H1 (cell line): ENCODE measurements at regions not wholly inside any gene's neighbourhood (a gene's known extent, or its start where the extent isn't known, plus 50 kb on each side); places are given as distances from the start of the nearest gene placed in this dataset.

ENCODE experiments used
- CTCF ChIA-PET: fragments of 300-600 bp; sonication (Branson Sonifier 250); formaldehyde crosslinking; loops from one replicate; lab custom pipeline; 2021; ENCODE audit not compliant: partially characterized antibody; lab: Charles Lee
- POLR2A ChIA-PET: fragments of 300-600 bp; sonication (Branson Sonifier 250); formaldehyde crosslinking; loops from one replicate; lab custom pipeline; 2021; ENCODE audit warnings: inconsistent platforms; ENCODE audit not compliant: partially characterized antibody; lab: Charles Lee
- DNase-seq, 2 experiments: peaks; one replicate each; pipeline versions ENCODE4 v3.0.0 to v3.0.0-alpha.2; 2010 to 2022; ENCODE audit warnings: low spot score in 2 of 2, low read depth in 1 of 2, mixed read lengths in 1 of 2
- FAIRE-seq: peaks from 2 replicates; lab custom pipeline; 2011; peaks lifted over from hg19 to GRCh38; lab: Jason Lieb, UNC
- H2AFZ ChIP-seq: 2 replicates; pipeline ENCODE4 v1.8.1; 2012; ENCODE audit warnings: low read length, inconsistent platforms
- H2AK5ac ChIP-seq: 2 replicates; pipeline ENCODE4 v1.6.1; 2013; ENCODE audit warnings: low read depth, low read length
- H2BK120ac ChIP-seq: replicated peaks from 2 replicates; pipeline ENCODE3; 2013; ENCODE audit warnings: low read depth, low read length, inconsistent platforms
- H2BK12ac ChIP-seq: 2 replicates; pipeline ENCODE4 v1.6.1; 2013; ENCODE audit warnings: low read depth, low read length
- H2BK15ac ChIP-seq: 2 replicates; pipeline ENCODE4 v1.6.1; 2013; ENCODE audit warnings: low read length
- H2BK20ac ChIP-seq: 2 replicates; pipeline ENCODE4 v1.6.1; 2013; ENCODE audit warnings: low read length
- H2BK5ac ChIP-seq: 2 replicates; pipeline ENCODE4 v1.6.1; 2013; ENCODE audit warnings: low read depth, low read length
- H3K14ac ChIP-seq: 2 replicates; pipeline ENCODE4 v1.6.1; 2013; ENCODE audit warnings: inconsistent platforms; ENCODE audit not compliant: insufficient read length
- H3K18ac ChIP-seq: 2 replicates; pipeline ENCODE4 v1.6.1; 2013; ENCODE audit warnings: low read length; ENCODE audit errors: extremely low read depth
- H3K23ac ChIP-seq: 2 replicates; pipeline ENCODE4 v1.6.1; 2013; ENCODE audit warnings: inconsistent platforms; ENCODE audit not compliant: insufficient read length
- H3K23me2 ChIP-seq: 2 replicates; pipeline ENCODE4 v1.6.1; 2013; ENCODE audit warnings: low read depth, low read length
- H3K27ac ChIP-seq: 2 replicates; pipeline ENCODE4 v1.6.1; 2011; ENCODE audit warnings: low read depth, low read length, inconsistent platforms
- H3K27me3 ChIP-seq, 4 experiments: replicated peaks in 1 of 4; 1 replicate in 1 of 4; 2 replicates in 3 of 4; pipeline versions ENCODE4 v1.6.1 to v1.8.1; 2011 to 2013; ENCODE audit warnings: low read length in 3 of 4, mild to moderate bottlenecking in 3 of 4, inconsistent platforms in 2 of 4, mixed read lengths in 2 of 4, moderate library complexity in 1 of 4; ENCODE audit not compliant: control insufficient read depth in 3 of 4, insufficient read depth in 3 of 4; ENCODE audit errors: extremely low read depth in 1 of 4
- H3K36me3 ChIP-seq, 4 experiments: 2 replicates each; pipeline versions ENCODE4 v1.6.1 to v1.8.1; 2011 to 2013; ENCODE audit warnings: mild to moderate bottlenecking in 4 of 4, low read length in 3 of 4, moderate library complexity in 2 of 4, control low read depth in 1 of 4, inconsistent platforms in 1 of 4; ENCODE audit not compliant: insufficient read depth in 4 of 4, control insufficient read depth in 2 of 4
- H3K4ac ChIP-seq: replicated peaks from 2 replicates; pipeline ENCODE3; 2013; ENCODE audit warnings: low read length, low read depth, mixed read lengths, inconsistent platforms; ENCODE audit not compliant: insufficient read length
- H3K4me1 ChIP-seq, 4 experiments: replicated peaks in 1 of 4; 1 replicate in 1 of 4; 2 replicates in 3 of 4; pipeline versions ENCODE4 v1.6.1 to v1.8.1; 2011 to 2013; ENCODE audit warnings: low read length in 3 of 4, inconsistent platforms in 2 of 4, mixed read lengths in 1 of 4; ENCODE audit not compliant: insufficient read depth in 4 of 4, control insufficient read depth in 3 of 4
- H3K4me2 ChIP-seq, 2 experiments: 2 replicates each; pipeline versions ENCODE4 v1.6.1 to v1.8.1; 2011 to 2013; ENCODE audit warnings: low read depth in 2 of 2, low read length in 2 of 2, control low read depth in 1 of 2, inconsistent platforms in 1 of 2, mild to moderate bottlenecking in 1 of 2; ENCODE audit not compliant: insufficient read depth in 1 of 2
- H3K4me3 ChIP-seq, 4 experiments: fragments of 200-600, 300-600 bp in 1 of 4; sonication (generic), shearing (Covaris generic), sonication (Bioruptor Twin) in 1 of 4; 2 replicates each; pipeline versions ENCODE4 v1.5.1 to v1.8.1; 2011 to 2016; ENCODE audit warnings: low read length in 4 of 4, low read depth in 3 of 4, control low read depth in 2 of 4, inconsistent platforms in 2 of 4, mild to moderate bottlenecking in 2 of 4, mixed read lengths in 1 of 4, moderate library complexity in 1 of 4; ENCODE audit not compliant: insufficient read depth in 2 of 4; ENCODE audit errors: extremely low read depth in 1 of 4
- H3K56ac ChIP-seq: replicated peaks from 2 replicates; pipeline ENCODE3; 2013; ENCODE audit warnings: low read depth, mild to moderate bottlenecking, mixed read lengths, low read length, inconsistent platforms; ENCODE audit not compliant: insufficient read length
- H3K79me1 ChIP-seq: 2 replicates; pipeline ENCODE4 v1.6.1; 2013; ENCODE audit warnings: low read depth, low read length, control low read depth
- H3K79me2 ChIP-seq, 2 experiments: 2 replicates each; pipeline versions ENCODE4 v1.6.1 to v1.8.1; 2012 to 2013; ENCODE audit warnings: low read length in 2 of 2, mild to moderate bottlenecking in 2 of 2, inconsistent platforms in 1 of 2; ENCODE audit not compliant: insufficient read depth in 2 of 2, control insufficient read depth in 1 of 2
- H3K9ac ChIP-seq, 4 experiments: replicated peaks in 1 of 4; 1 replicate in 1 of 4; 2 replicates in 3 of 4; pipeline versions ENCODE4 v1.6.1 to v1.8.1; 2011 to 2013; ENCODE audit warnings: low read depth in 3 of 4, low read length in 3 of 4, control low read depth in 2 of 4, mild to moderate bottlenecking in 2 of 4, moderate library complexity in 2 of 4, inconsistent platforms in 1 of 4; ENCODE audit errors: extremely low read depth in 1 of 4
- H3K9me3 ChIP-seq, 2 experiments: 2 replicates each; pipeline versions ENCODE4 v1.6.1 to v1.8.1; 2012 to 2013; ENCODE audit warnings: mild to moderate bottlenecking in 2 of 2, moderate library complexity in 2 of 2, control low read depth in 1 of 2, inconsistent platforms in 1 of 2, low read depth in 1 of 2, low read length in 1 of 2, mixed read lengths in 1 of 2; ENCODE audit not compliant: insufficient read depth in 2 of 2
- H4K20me1 ChIP-seq, 2 experiments: replicated peaks in 1 of 2; 2 replicates each; pipeline versions ENCODE3 to v1.8.1; 2011 to 2013; ENCODE audit warnings: inconsistent platforms in 2 of 2, low read length in 2 of 2, mild to moderate bottlenecking in 1 of 2; ENCODE audit not compliant: insufficient read depth in 2 of 2, control insufficient read depth in 1 of 2
- H4K5ac ChIP-seq: 2 replicates; pipeline ENCODE4 v1.6.1; 2013; ENCODE audit warnings: low read length, low read depth, mixed read lengths, inconsistent platforms; ENCODE audit not compliant: insufficient read length
- H4K8ac ChIP-seq: 2 replicates; pipeline ENCODE4 v1.8.0; 2013; ENCODE audit warnings: mild to moderate bottlenecking, moderate library complexity, low read length, inconsistent platforms; ENCODE audit not compliant: insufficient read depth; ENCODE audit errors: extremely low read depth
- H4K91ac ChIP-seq: replicated peaks from 2 replicates; pipeline ENCODE3; 2013; ENCODE audit warnings: low read length, mixed read lengths, inconsistent platforms; ENCODE audit not compliant: insufficient read length
- E2F6 ChIP-seq: IDR thresholded peaks from 2 replicates; pipeline ENCODE4 v1.6.1; 2012; ENCODE audit warnings: inconsistent platforms
- NRF1 ChIP-seq: IDR thresholded peaks from 2 replicates; pipeline ENCODE4 v1.6.1; 2011; ENCODE audit warnings: mild to moderate bottlenecking, low read depth, low read length, improper control_type of control experiment
- TAF7 ChIP-seq: optimal IDR thresholded peaks from 2 replicates; pipeline ENCODE3; 2011; ENCODE audit warnings: low read depth, mild to moderate bottlenecking, inconsistent platforms, low read length, moderate library complexity, borderline replicate concordance
- WGBS, 2 experiments: shearing (Covaris generic) in 1 of 2; methylation state at CpG; one replicate each; pipeline versions ENCODE4 v1.1.6 to v1.1.7; 2013 to 2015; ENCODE audit warnings: low lambda C conversion rate in 2 of 2, mixed read lengths in 2 of 2, inconsistent platforms in 1 of 2, low coverage in 1 of 2, missing lambda C conversion rate in 1 of 2; ENCODE audit not compliant: insufficient replicate concordance in 2 of 2, insufficient coverage in 1 of 2, insufficient read length in 1 of 2; ENCODE audit errors: extremely low coverage in 1 of 2, missing lambda C conversion rate in 1 of 2; 5-methylcytosine and 5-hydroxymethylcytosine counted together

- POLR2A ChIA-PET, result no interaction called here
- no peaks in the 10 kb centered on the region for H3K4me1 ChIP-seq
- 91% methylated on average over 5 of the region's 5 CpGs; no CpG with 5 or more reads in 1 of the 2 experiments for WGBS, 2 experiments
- H3K14ac ChIP-seq, result no peak overlapping the region
- H3K27ac ChIP-seq, result no peak overlapping the region
- no peak overlapping the region for H3K9ac ChIP-seq
- no peak overlapping the region for H3K4me3 ChIP-seq
- H2BK20ac ChIP-seq, result no peak overlapping the region
- H4K5ac ChIP-seq, result no peak overlapping the region
- no peaks in the 10 kb centered on the region for H3K9me3 ChIP-seq
- no peak overlapping the region for H3K18ac ChIP-seq
- no peaks in the 10 kb centered on the region for H3K36me3 ChIP-seq
- no peaks in the 10 kb centered on the region; the same call in 1 of the 2 replicates for H3K23me2 ChIP-seq
- DNase-seq (no peak), FAIRE-seq (no peak)
- no peak overlapping the region for H3K4ac ChIP-seq
- H3K79me1 ChIP-seq, result no peaks in the 10 kb centered on the region
- H4K8ac ChIP-seq, result no peak overlapping the region
- no peak overlapping the region for H4K91ac ChIP-seq
- H3K79me2 ChIP-seq, result no peaks in the 10 kb centered on the region
- H3K27me3 ChIP-seq, result no peaks in the 10 kb centered on the region
- H2BK120ac ChIP-seq, result no peak overlapping the region
- 0 out of 2 replicates have a peak overlapping the region, but pooled peaks have one; percentile 60 for H2AFZ ChIP-seq
- no peak overlapping the region for H3K56ac ChIP-seq
- no peak overlapping the region for H2BK15ac ChIP-seq
- H2BK12ac ChIP-seq, result no peak overlapping the region
- H2BK5ac ChIP-seq, result no peak overlapping the region
- H2AK5ac ChIP-seq, result no peak overlapping the region
- H3K23ac ChIP-seq, result no peak overlapping the region
- H4K20me1 ChIP-seq, result no peaks in the 10 kb centered on the region
- CTCF ChIA-PET, result no interaction called here
- H3K4me2 ChIP-seq, result no peak overlapping the region
- TF ChIP-seq E2F6, result no peak
- TF ChIP-seq NRF1, result no peak
- TF ChIP-seq TAF7, result no peak
Measured at GRCh38 chr2:107168141-107168540, 282.2 kb upstream of the ST6GAL2 start.
